HG03439 (cell line): ENCODE measurements at regions not wholly inside any gene's neighbourhood (a gene's known extent, or its start where the extent isn't known, plus 50 kb on each side); places are given as distances from the start of the nearest gene placed in this dataset.

Experiments
- ATAC-seq: cut with Tn5 transposase; IDR thresholded peaks from one replicate; pipeline ENCODE4 v1.9.1; 2021; ENCODE audit warnings: mild to moderate bottlenecking, moderate library complexity; ENCODE audit not compliant: unreplicated experiment

DNA sequence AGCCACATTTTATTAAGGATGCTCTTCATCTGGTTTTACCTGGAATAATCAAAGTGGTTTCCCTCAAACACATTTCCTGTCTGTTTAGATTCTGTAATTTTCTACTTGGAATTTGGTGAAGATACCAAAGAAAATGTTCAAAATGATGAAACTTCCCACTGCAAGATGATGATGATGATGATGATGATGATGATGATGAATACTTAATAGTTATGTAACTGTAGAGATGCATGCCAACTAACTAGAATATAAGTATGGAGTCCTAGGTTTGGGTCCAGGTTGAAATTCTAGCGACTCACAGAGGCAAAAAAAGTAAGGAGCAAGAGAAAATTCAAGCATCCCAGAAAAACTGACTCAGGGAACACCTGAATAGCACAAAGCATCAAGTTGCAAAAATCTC lies 104.0 kb upstream of the KIAA1217 start:
- ATAC-seq, result no peak

DNA sequence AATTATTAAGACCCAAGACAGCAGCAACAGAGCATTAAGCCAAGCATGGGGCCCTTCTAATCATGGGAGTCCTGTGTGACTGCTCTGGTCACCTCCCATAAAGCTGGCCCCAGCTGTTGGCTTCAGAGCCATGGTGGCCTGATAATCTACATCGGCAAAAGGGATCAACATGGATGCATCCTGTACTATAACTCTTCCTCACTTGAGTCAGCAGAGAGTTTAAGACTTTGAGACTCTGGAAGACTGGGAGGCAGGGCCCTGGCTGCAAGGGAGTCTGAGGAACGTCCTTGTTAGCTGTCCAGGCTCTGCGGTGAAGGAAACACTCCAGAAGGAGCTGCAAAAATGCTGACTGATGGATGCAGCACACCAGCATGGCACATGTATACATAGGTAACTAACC lies 95.0 kb upstream of the KIAA1217 start:
- ATAC-seq, result no peak

DNA sequence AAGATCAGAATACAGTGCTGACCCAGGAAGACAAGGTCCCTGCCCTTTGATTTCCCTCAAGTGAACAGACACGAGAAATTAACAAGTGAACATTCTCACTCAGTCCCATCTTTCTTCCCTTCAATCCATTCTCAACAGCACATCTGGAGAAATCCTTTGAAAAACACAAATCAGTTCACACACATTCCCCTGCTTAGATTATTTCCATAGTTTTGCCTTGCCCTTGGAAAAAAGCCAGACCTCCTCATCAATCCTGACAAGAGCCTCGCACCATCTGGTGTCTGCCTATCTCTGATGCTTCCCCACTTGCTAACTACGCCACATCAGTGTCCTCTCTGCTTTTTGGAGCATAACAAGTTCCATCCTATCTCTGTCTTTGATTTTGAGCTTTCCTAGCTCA lies 94.4 kb upstream of the KIAA1217 start:
- no peak for ATAC-seq

DNA sequence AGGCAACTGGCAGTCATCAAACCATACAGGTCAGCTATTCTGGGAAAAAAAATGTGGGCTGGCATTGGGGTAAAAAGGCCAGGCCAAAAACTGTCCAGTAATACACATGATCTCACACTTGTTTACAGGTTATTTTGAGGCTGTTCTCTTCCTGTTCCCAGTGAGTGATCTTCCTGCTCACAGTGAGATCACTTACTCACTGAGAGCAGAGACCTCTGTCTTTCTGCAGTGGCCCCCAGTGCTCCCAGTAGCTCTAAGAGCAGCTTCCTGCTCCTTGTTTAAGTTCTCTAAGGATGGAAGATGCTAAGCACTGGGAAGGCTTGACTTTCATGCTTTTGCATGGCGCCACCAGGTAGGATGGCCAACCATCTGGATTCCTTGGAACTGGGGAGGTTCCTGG lies 93.5 kb upstream of the KIAA1217 start:
- ATAC-seq, result no peak

DNA sequence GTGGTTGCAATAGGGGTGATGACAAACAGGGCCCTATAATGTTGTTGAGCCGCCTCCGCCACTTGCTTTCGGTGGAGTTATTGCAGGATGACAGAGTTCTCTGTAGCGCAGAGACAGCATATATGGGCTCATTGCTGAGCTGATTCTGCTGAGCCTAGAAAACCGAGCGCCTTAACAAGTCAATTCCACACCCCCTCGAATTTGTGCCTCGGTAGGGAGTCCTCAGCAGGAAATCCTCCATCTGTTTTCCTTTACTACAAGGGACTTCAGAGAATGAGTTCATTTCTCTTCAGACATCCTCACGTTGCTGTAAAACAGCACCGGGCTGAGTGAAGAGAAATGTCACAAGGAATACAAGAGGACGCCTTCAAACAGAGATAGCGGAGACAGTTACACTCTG lies 90.7 kb upstream of the KIAA1217 start:
- ATAC-seq, result no peak

DNA sequence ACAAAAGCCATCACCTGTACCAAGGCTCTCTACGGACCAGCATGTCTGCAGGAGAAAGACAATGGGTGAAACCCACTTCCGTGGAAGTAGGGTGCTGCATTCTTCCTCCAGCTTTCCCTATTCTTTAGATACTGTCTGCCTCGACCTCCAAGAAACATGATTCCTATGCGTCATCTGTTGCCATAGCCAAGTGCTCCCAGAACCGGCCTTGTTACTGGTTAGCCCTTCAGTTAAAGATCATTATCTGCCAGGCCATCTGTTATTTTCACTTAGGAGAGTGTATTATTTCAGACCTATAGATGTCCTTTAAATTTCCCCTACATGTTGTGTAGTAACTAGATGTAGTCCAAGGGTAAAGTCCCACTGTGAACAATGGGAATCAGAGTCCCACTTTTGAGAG lies 89.0 kb upstream of the KIAA1217 start:
- no peak for ATAC-seq

DNA sequence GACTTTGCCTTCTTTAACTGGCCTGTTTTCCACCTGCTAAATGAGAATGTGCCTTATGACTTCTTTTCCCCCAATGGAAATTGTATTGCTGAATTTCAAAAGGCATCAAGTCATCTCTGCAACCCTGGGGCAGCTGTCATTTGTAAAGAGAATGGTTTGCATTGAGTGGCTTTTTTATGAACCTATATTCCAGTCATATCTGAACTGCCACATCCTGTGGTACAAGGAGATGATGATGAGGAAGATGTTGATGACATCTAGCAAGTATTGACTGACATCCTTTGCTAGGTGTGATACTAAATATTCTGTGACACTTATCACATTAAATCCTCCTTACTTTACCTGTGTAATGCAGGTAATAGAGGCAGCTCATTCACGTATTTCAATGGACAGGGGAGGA lies 88.3 kb upstream of the KIAA1217 start:
- ATAC-seq, result no peak

DNA sequence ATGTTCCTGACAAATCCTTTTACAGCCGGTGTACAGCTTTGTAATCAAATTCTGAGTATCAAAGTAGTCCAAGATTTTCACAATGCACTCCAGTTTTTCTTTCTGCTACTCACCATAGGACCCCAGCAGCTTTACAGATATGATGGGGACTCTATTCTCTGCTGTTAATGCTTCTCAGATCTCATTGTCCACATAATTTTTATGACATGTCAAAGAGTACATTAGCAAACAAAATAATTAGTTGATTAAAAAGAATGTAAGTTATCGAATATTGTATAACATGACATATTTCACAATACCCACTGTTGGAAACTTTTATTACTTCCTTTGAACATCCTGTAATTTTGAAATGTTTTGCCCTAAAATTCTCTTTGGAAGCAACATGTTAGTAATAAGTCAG lies 81.4 kb upstream of the KIAA1217 start:
- ATAC-seq, result no peak

DNA sequence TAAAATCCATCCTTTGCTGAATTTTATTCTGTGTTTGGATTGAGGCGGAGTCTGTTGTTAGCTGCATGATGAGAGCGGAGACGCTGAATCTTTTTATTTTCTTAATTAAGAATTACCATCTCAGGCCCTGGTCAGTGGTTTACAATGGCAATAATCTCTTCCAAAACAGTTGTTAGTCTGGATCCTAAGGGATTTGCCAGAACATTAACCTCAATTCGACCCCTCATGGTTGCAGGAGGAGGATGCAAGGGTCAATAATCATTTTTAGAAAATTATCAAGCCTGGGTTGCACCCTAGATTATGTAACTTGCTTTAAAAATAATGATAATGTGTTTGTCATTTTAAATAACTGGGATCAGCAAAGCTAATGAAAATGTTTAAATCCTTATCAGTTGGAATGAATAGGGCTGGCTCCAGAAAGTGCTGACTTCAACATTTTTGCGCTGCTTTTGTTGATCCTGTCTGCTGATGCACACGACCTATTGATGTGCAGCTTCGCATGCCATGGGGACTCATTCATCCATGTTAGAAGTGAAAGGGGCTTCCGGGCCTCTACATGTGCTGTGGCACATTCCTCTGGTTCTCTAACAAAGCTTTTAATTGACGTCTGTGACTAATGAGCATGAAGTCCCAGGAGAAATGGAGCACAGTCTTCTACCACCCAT lies 80.7 kb upstream of the KIAA1217 start:
- ATAC-seq, result no peak

DNA sequence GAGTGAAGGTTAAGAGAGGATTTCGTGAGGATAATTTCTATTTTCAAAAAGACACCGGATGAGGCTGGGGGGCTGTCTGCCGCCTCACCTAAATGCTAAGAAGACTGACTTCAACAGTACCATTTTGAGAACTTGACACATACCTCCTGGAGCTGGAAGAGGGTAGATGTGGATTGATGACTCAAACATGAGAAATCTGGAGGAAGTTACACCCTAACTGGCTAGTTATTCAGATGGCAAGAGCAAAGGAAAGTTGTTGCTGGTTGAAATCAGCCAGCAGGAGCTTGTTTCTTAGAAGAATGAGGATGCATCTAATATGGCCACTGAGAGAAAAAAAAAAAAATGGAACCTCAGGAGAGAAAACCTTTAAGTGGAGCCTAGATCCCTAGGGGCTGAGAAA lies 76.2 kb upstream of the KIAA1217 start:
- ATAC-seq, result no peak

DNA sequence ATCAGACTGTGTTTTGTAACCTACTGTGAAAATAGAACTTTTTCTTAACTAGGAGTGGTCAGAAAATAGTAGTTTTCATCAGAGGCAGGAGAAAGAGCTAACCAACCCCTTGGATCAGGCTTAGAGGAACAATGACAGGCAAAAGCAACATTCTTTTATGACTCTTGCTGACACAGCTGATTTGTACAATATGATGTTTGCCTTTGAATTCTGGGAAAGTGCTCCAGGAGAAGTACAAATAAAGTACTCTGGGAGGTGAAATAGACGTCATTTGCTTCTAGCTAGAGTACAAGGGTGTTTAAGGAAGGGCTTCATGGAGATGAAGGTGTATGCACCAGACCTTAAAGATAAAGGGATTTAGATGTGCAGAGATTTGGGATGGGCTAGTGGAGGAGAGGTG lies 75.1 kb upstream of the KIAA1217 start:
- no peak for ATAC-seq

DNA sequence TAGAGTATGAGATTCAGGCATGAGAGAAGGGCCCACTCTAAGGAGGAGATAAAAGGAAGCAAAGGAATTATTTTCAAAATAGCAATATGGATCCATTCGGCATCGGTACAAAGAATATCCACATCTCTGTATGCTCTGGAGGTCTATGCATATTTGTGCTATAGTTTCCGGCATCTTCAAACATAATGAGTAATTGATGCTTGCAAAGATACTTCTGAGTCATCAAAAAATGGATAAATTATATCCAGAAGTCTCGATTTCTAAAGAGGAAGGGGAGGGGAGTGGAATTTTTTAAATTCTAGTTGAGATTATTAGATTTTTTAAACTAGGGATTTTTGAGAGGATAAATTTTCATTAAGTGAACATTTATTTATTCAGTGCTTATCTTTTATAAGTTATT lies 72.9 kb upstream of the KIAA1217 start:
- ATAC-seq, result no peak

DNA sequence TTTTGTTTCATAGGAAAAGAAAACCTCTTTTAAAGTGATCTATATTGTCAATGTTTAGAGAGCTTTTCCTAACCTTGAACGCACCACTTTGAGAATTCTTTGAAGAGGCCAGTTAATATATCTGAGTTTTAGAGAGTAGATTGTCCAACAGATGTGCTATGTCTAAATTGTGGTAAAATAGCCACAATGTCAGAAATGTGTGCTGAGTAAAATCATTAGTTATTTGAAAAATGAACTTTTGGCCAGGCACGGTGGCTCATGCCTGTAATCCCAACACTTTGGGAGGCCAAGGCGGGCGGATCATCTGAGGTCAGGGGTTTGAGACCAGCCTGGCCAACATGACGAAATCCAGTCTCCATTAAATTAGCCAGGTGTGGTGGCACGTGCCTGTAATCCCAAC lies 61.6 kb upstream of the KIAA1217 start:
- no peak for ATAC-seq

DNA sequence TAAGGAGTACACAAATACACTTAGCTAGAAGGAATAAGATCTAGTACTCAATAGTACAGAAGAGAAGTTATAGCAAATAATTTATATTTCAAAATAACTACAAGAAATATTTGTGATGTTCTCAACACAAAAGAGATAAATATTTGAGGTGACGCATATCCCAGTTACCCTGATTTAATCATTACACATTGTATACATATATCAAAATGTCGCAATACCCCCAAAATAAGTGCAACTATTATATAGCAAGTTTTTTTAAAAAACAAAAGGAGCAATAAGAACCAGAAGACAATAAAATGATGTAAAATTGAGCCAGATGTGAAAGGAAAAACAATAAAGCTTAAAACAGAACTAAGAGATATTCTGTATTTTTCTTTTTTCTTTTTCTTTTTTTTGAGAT lies 59.3 kb upstream of the KIAA1217 start:
- no peak for ATAC-seq

DNA sequence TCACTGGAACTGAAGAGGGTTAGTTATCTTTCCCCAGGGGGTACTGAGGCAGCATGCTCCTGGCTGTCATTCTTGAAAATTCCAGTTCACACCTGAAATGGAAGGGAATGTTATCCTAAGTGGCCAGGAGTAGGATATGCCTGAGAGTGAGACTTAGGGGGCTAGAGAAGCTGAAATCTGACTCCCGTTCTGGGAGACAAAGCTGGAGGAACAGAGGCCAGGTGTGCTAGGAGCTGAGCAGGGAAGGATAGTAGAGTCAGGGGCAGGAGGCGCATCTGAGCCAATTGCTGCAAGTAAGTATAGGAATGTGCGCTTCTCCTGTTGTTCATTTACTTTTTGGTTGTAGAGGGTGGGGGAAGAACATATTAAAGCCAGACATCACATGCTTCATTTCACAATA lies 58.1 kb upstream of the KIAA1217 start:
- no peak for ATAC-seq

DNA sequence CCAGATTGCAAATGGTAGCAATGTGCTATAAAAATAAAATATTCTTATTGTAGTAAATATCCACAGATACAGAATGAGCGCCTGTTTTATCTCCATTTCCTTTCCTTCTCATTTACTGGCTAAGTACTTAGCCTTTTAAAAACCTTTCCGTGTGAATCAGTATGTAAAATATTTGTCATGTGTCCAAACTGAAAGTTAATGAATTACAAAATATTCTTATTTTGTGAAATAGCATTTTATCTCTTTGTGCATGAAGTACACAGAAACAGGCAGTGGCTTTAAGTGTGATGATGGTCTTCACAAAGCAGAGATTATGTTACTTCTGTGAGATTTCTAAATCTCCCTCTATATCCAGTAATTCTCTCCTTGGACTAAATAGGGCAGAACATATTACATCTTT lies 56.7 kb upstream of the KIAA1217 start:
- no peak for ATAC-seq

DNA sequence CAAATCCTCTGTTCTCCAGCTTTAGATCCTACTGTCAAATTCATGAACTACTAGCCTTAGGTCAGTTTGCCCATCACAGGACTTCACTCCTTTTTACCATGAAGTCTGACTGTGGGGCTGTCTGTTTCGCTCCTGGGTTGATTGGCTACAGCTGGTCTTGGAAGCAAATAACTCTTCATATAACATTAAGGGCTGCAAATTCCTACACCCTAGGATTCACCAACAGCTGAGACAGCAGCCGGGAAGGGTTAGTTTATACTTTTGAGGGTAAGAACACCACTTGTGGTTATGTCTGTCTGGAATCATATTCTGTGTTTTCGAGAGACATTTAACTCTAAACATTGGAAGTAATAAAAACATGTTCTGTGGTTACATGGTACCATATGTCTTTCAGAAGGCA lies 55.9 kb upstream of the KIAA1217 start:
- no peak for ATAC-seq

DNA sequence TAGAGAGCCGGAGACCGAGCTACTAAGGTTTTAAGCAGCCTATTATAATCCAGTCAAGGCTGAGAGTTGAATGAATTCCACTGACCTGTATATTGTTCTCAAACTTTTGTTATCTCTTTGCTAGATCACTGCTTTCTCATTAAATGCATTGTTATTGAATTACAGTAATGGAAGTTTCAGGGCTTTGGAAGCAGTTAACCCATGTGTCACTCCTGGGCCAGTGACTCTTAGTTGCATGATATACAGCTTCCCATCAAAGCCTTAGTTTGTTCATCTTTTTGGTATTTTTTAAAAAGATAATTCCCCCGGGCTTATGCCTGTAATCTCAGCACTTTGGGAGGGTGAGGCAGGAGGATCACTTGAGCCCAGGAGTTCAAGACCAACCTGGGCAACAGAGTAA lies 55.4 kb upstream of the KIAA1217 start:
- ATAC-seq, result no peak

DNA sequence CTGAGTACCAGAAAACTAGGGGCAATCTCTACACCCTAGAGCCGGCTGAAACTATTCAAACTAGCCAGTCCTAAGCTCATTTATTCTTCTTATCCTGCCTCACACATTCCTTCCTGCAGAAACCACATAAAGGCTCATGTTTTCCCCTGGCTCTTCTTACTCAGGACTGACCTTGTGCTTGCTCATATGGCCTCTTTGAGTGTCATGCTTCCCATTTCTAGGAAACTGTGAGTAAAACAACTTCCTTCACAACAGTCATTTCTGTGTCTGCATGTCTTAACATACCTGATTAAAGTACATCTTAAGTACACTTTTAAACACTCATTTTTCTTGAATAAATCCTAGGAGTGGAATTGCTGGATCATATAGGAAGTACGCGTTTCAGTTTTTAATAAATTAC lies 52.3 kb upstream of the KIAA1217 start:
- no peak for ATAC-seq

DNA sequence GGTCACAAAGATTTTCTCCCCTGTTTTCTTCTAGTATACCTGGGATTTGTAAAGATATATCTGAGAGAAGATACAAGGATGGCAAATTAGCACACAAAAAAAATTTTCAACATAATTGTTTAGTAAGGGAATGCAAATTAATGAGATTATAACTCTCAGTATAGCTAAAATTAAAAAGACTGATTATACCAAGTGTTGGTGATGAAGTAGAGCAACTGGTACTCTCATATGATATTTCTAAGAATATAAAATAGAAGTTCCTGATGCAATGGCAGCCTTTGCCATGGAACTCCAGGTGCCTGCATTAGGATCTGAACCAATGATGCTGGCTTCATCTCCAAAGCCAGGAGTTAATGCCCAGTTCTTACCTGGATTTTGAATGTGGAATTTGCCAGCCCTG lies 51.4 kb upstream of the KIAA1217 start:
- ATAC-seq, result no peak
